ENCODE measurements at regions not wholly inside any gene's neighbourhood (a gene's known extent, or its start where the extent isn't known, plus 50 kb on each side); places are given as distances from the start of the nearest gene placed in this dataset.

GRCh38 chr2:8395718-8396117 lies 286.1 kb upstream of the ID2 start:
- no peak for DNase-seq

GRCh38 chr2:8398040-8398668 lies 283.7 kb upstream of the ID2 start:
- DNase-seq = no peak

- DNase-seq = no peak
These were observed 282.1 kb upstream of the ID2 start for GRCh38 chr2:8399731-8400130.

- DNase-seq = no peak
These were observed 281.7 kb upstream of the ID2 start for GRCh38 chr2:8400196-8400595.

DNA sequence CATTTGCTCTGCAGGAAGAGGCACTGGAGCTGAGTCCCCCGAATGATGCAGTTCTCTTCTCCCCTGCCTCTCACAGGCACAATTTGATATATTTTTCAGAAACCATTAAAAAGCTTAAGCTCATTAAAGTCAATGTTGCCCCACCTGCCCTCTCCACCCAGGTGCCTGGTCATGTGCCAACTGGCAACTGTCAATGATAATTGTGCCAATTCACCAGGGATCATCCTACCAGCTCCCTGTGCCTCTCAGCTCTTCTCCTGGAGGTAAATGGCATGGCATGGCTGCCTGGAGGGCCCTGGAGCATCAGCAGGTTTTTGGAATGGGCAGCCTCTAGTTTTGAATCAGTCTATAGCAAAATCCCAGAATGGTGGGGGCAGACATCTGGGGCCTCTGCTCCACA lies 279.6 kb upstream of the ID2 start:
- no peak for DNase-seq

- no peak for DNase-seq
These were observed 278.0 kb upstream of the ID2 start for GRCh38 chr2:8403876-8404275.

DNA sequence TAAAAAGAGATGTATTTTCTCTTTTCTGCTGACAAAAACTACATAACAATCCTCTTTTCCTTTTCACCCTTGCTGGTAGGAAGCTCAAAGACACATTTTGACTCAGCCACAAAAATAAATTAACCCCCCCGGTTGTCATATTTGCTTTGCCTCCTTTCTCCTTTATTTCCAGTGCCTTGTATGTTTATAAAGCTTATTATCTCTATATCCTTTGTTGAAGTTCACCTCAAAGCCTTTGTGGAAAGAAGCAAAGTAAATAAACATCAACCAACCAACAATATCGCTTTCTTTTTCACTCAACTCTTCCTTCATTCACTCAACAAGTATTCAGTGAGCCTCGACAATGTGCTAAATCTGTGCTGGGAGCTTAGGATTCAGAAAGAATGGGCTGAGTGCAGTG lies 276.5 kb upstream of the ID2 start:
- DNase-seq = no peak

DNA sequence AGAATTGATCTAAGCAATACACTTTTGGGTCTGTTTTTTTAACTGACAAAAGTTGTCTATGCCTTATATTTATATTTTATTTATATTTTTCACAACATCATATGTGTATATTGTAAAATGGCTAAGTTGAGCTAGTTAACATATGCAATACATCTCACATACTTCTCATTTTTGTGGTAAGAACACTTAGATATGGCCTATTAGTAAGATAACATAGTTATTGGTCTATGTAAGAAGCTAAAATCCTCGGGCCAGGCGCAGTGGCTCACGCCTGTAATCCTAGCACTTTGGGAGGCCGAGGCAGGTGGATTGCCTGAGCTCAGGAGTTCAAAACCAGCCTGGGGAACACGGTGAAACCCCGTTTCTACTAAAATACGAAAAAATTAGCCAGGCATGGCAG lies 275.6 kb upstream of the ID2 start:
- peak in 1 of 2 experiments; percentile 3 for DNase-seq

DNA sequence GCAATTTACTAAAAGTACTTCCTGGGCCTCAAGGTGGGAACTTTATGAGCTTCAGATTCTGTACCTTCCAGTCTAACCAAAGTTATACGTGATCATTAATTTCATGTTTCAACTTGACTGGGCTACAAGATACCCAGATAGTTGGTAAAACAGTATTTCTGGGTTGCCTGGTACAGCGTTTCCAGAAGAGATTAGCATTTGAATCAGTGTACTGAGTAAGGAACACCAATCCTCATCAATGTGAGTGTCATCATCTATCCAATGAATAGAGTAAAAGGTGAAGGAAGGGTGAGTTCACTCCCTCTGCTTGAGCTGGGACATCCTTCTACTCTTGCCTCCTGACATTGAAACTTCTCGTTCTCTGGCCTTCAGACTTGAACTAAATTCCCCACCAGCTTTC lies 274.5 kb upstream of the ID2 start:
- DNase-seq = peak in 1 of 2 experiments; percentile 15

DNA sequence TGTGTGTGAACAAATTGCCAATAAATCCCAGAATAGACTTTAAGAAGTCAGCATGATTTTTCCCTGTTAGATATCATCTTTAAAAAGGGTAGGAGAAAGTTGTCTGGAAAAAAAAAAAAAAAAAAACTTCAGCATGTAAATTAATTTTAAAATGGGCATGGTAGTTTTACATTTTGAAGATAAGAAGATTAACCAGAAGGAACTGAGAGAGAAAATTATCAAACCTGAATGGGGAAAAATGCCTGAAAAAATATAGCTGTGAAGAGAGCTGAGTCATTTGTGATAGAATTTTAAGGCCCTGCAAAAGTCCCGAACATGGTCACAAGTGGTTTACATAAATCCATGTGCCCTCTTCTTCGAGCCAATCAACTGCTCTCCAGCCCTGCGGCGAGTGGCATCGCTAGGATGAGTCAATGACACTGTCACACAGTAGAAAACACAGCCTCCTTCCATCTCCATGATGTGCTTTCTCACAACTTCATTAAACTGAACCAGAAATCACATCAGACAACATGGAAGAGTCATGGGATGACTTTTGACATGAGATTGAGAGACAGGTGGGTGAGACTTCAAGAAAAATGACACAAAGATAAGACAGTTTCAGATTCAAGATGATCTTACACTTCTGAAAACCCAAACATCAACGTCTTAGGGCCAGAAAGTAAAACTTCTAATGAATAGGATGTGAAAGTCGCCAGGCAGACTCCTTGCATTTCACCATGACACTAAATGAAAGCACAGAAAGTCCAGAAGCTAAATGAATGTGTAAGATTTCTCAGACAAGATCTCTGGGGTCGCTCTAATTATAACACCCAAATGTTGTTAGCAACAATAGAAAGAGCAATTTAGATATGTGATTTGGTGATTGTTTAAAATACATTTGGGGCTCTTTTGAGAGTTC lies 273.0 kb upstream of the ID2 start:
- peak; percentile 80 to 82 for DNase-seq

GRCh38 chr2:8409461-8410260 lies 272.2 kb upstream of the ID2 start:
- DNase-seq = peak in 1 of 2 experiments; percentile 20

GRCh38 chr2:8412082-8412481 lies 269.8 kb upstream of the ID2 start:
- no peak for DNase-seq

- no peak for DNase-seq
These were observed 269.3 kb upstream of the ID2 start for GRCh38 chr2:8412586-8412985.

DNA sequence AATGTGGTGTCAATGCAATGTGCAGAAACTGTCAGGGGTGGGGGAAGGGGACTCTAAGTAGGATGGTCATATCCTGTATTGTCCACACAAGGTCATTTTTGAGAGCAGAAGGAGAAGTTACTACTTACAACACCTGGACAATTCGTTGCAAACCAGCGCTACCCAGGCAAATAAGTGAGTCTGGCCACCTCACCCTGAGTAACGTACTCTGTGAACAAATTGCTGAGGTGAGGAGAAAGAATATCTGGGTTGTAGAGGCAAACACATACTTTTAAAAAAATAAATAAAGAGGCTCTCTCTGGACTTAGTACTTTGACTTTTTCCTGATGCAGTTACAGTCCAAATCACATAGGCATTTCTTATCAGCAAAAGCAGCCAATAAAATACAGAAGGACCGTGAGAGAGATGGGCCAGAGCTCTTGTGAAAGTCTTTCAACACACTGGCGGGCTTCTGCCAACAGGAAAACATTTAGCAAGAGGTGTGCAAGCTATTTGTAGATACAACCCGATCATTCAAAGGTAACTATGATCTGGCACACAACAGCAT lies 268.2 kb upstream of the ID2 start:
- no peak for DNase-seq

DNA sequence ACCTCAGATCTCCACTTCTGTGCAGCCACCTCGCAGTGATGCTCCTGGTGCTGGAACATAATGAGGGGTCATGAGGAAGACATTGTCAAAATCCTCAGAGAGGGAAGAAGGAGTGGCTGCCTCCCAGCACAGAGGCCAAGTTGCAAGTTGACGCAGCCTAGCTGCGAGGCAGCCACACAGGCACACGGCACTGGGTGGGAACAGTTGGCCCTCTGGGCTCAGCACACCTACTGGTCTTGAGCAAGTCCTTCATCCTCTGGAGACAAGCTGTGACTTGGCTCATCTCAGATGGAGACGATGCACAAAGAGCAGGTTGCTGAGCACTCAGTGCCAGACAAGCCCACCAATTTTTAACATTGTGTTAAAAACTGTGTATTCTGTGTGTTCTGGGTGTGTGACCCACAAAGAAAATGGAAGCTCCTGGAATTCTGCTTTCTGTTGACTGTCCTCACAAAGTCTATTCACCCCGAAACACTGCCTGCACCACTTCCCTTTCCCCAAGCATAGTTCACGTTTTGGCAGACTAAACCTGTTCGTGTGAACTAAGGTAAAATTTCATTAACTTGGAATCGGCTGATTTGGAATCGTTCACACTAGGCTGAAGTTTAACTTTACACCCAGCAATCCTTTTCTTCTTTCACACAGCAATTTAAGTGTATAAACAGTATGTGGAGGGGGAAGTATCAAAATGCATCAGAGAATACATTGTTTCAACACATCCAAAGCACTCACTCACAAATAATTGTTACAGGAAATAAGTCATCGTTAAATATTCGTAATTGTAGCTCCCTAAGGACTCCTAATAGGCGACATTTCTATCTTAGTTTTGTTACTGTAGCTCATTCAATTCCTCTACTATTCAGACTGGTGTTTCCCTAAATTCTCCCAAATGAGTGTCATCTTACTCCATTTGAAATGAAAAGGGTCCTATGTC lies 266.6 kb upstream of the ID2 start:
- peak in 1 of 2 experiments; percentile 10 for DNase-seq

DNA sequence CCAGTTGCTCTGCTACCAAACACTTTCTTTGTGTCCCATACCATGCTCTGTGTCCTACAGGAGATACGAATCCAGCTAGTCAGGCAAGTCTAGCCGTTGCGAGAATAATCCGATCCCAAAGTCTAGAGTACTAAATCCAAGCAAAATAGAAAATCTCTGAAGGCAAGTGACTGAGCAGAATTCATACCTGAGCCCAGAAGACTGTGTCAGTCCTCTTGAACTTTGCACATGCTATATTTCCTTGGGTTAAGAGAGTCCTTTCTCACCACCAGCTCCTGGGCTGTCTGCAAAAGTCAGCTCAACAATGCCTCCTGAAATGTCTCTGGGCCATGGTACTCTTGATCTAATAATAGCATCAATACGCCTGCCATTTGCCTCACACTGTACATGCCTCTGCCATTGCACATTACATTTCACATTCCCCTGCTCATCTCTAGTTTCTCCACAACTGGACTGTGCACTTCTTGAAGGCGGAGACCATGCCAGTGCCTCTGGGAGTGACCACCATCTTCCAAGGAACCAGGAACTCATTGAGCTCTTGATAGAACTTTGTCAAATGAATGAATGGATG lies 265.8 kb upstream of the ID2 start:
- DNase-seq = peak in 1 of 2 experiments; percentile 9

GRCh38 chr2:8416849-8417832 lies 264.7 kb upstream of the ID2 start:
- peak; percentile 7 to 8 for DNase-seq

DNA sequence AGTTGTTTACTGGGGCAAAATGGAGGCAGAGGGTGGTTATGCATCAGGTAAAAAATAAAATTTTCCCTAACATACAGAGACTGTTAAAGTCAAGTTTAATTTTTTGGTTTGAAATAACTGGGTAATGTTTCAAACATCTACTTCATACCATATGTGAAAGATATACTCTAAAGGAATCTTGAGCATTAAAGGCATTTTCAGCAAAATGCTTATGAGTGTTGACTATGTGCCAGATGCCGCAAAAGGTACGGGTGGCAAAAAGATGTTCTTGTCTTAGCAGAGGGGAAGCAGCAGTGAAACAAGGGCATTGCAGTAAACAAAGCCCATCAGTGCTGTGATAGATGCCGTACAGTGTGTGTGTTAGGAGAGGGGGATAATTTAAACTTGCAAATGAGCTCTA lies 263.1 kb upstream of the ID2 start:
- no peak for DNase-seq

- DNase-seq = peak in 1 of 2 experiments; percentile 13
These were observed 260.0 kb upstream of the ID2 start for GRCh38 chr2:8421658-8422449.

- no peak for DNase-seq
These were observed 259.4 kb upstream of the ID2 start for GRCh38 chr2:8422450-8422800.
